GM18907 (cell line): ENCODE measurements at regions not wholly inside any gene's neighbourhood (a gene's known extent, or its start where the extent isn't known, plus 50 kb on each side); places are given as distances from the start of the nearest gene placed in this dataset.

Experiments used
- ATAC-seq: cut with Tn5 transposase; IDR thresholded peaks from one replicate; pipeline ENCODE4 v1.9.1; 2021; ENCODE audit warnings: mild to moderate bottlenecking, moderate library complexity; ENCODE audit not compliant: unreplicated experiment

GRCh38 chr11:19525714-19526113 is 186.9 kb upstream of the NAV2 start:
- no peak for ATAC-seq

DNA sequence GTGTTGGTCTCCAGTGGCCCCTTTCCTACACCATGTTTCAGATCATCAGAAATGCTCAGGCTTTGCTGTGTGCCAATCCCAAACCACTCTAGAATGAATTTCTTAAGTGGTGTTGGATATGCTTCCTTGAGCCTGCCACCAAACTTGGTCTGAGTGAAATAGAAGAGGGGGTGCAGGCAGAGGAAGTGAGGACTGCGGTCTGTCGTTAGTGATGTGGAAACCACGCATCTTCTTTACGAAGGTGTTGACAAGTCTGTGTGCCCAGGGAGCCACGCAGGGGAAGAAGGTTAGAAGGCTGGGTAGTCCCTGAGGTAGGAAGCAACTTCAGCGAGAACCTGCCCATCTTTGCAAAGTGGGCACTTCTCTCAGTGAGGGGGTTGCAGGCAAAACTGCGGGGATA is 187.4 kb upstream of the NAV2 start:
- ATAC-seq = peak; percentile 98

DNA sequence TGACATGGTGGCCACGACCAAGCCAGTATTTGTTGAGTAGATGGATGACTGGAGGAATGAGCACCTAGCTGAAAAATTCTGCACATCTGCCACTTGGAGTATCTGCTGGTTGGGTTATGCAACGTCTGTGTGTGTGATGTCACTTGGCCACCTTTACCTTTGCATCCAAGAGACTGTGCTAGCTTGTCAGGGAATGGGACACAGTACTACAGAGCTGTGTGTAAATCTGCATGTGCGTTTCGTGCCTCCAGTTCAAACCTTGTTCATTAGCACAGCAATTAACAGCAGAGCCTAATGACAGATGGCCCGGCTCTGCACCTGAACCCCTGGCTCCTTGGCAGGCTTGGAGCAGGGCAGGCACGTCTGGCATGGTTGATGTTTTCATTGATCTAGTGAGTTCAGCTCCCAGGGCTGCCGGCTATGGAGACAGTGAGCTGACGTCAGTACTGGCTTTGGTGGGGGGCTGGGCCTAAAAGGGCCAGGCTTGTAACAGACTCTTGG is 188.4 kb upstream of the NAV2 start:
- ATAC-seq = no peak

- no peak for ATAC-seq
Measured at GRCh38 chr11:19520681-19521080, 192.0 kb upstream of the NAV2 start.

DNA sequence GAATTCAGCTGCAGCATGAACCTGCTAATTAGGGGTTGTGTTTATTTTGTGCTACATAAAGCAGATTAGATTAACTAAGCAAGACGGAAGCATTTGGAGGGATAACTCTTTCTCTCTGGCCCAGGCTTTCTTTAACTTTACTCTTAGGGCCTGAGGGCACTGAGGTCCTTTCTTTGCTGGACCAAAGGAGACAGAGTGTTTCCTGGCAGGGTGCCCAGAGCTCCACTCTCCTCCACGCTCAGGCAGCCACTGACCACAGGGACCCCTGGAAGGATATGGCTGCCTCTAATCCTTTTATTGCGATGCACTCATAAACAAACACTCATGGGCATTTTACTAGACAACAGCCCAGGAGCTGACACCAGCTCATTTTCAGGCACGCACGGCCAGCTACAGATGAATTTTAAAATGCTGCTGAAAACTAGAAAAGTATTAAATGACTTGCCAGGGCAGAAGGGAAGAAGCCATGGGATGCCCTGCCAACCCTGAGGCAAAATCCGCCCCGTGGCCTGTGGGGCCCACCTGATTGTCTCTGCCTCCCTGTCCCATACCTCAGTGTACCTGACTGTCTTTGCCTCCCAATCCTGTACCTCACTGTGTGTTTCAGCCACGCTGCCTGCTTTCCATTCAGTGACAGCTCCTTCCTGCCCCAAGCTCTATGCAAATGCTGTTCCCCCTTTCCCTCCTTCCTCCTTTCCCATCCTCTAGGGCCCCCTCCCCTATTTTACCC is 192.6 kb upstream of the NAV2 start:
- ATAC-seq = no peak

DNA sequence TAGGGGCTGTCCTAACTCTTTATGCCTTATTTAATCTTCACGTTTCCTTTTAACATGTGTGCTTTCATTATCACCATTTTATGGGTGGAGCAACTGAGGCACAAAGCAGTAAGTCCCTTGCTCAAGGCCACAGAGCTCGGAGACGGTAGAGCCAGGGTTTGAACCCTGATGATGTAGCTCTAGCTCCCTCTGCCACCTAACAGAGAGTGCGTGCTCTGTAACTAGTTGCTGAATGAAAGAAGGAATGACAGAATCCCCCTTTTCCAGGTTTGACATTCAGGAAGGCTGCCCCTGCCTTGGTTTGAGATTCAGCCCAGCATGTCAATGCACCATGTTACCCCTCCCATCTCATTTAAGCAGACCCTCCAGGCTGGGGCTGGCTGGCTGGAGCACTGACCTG is 193.3 kb upstream of the NAV2 start:
- no peak for ATAC-seq

DNA sequence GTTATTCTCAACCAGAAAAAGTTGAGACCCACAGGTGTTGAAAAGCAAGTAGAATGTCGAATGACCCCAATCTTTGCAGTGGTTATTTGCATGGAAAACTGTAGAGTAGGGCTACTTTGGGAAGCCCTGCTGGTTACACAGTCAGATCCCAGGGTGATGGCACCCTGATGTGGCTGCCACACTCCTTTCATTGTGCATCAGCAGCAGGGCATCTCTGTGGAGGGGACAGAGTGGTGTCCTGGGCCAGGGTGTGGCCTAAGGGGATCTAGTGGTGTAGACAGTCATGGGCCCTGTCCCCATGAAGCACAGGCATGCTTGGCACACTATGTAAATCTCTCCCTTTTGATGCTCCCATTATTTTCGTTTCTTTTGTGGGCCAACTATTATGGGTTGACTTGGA is 199.4 kb upstream of the NAV2 start:
- no peak for ATAC-seq

DNA sequence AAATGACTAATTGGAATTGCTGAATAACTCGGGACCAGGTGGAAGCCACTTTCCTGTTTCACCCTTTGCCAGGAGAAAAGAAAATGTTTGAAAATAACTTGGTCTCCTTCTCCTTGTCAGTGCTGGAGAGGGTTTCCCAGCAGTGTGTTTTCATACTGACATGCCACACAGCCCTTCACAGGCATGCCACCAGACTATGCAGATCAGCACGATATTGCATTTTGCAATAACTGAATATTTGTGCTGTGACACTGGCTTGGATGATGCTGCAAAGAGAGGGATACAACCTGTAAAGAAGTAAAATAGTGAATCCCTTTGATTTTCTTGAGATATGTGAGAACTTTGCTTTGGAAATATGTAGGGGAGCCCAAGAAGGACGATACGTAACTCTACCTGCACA is 200.0 kb upstream of the NAV2 start:
- no peak for ATAC-seq

DNA sequence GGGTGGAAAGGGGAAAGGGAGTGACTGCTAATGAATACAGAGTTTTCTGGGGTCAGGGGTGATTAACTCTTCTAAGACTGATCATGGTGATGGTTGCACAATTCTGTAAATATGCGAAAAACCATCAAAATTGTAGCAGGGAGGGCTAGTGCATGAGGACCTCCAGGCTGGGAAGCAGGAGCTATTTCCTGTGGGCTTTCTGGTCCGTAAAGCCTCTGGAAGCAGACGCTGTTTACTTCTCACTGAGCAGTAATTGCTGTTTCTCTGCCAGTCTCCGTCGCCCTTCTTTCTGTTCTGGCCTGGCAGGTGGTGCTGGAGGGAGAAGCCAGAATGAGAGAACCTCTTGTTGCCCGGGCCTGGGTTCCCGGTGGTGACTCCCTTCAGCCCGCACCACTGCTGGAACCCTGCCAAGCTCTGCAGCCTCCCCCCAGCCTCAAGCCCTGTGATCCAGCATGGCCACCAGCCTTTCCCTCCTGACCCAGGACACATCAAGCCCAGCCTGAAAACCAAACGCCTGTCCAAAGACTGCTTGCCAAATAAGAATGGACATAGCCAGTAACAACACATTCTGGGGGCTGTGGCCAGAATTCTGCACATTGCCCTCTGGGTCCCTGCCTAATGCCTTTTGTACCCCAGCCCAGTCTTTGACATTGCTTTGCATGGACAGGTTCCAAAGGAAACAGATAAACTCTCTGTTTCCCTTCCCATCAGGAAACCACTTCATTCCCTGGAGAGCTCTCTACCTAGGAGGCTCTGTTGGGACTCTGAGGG is 201.0 kb upstream of the NAV2 start:
- no peak for ATAC-seq

GRCh38 chr11:19511066-19511412 is 201.6 kb upstream of the NAV2 start:
- ATAC-seq = no peak

DNA sequence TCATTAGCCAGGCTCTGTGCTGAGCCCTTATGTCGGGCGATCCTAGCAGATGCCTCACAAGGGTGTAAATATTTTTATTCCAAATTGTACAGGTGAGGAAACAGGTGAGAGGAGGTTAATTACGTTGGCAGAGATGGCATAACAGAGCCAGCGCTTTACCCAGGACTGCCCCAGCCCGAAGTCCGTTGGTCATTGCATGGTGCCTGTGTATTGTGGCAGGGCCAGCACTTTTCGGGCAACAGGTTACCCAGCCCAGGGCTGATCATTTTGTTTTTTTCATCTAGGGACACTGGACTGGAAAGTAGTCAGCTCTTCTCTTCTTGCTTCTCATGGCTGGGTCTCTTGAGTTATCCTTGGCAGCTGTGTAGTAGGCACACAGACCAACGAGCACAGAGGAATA is 202.2 kb upstream of the NAV2 start:
- no peak for ATAC-seq

GRCh38 chr11:19509215-19509614 is 203.4 kb upstream of the NAV2 start:
- ATAC-seq = no peak

DNA sequence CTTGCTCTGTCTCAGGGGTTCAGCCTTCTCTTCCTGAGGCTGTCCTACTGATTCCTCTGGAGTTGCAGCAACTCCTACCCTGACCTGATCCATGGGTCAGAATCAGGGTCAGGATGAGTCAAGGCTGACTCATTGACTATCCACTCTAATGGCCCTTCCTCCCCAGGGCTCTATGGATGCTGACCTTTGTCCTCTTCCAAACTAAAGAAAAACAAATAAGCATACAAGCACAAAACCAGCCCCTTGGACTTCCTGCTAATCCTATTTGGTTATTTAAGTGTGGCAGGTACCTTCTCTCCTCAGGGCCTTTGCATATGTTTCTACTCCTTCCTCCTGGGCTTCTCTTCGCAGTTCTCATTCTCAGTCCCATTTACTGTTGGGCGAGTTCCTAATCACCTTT is 204.5 kb upstream of the NAV2 start:
- no peak for ATAC-seq

DNA sequence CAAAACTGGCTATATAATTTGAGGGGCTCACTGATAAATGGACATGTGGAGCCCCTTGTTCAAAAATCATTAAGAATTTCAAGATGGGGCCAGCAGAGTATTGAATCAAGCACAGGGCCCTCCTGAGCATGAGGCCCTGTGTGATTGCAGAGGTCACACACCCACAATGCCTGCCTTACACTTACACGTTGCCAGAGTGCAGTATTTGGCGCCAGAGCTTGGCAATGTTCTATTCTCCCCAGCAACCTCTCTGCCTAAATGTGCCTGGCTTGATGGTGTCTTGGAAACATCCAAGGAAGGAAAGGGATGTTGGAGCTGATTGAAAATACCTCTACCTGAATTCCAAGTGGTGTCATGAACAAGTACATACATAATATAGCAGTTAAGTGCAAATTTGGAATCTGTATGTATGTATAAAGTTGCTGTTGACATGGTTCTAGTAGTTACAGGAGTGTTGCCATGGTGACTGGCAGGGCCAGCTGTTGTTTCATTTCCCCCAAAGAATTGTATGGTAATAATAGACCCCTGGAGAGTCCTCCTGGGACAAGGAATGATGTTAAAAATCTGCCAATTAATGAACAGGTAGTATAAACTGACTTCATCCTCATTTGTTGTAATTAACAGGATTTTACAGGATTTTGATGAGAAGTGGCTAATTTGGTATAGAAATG is 205.7 kb upstream of the NAV2 start:
- no peak for ATAC-seq

DNA sequence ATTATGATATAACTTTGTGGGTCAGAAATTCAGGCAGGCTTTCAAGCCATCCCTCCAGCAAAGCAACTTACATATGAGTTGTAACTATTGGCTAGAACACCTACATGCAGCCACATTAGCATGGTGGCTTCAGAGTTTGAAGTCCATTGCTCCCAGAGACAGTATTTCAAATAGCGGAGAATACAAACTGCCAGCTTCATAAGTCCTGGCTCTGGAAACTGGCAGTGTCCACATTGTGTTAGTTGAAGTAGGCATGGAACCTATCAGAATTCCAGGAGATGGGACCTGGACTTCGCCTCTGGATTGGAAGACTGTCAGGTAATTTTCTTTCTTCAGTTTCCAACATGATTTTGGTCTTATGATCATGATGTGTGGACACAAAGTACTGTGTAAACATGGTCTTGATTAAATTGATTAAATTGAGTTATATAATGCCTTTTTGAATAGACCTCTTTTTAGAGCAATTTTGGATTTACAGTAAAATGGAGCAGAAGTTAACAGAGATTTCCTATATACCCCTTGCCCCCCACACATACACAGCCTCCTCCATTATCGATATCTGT is 209.9 kb upstream of the NAV2 start:
- ATAC-seq = no peak

- ATAC-seq = no peak
Measured at GRCh38 chr11:19501631-19502030, 211.0 kb upstream of the NAV2 start.

DNA sequence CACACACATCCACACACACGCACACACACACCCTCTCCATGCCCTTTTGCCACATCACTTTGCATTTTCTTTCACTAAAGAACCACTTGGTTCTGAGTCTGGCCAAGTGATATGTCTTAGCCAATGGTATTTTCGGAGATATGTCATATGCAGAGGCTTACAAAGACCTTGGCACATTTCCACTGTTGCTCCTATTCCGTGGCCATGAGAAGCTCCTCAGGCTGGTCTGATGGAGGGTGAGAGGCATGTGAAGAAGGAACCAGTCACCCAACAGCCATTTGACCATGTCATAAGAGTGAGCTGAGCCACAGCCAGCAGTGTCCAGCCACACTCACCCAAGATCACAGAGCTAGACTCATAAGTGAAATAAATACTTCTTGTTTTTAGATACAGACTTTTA is 212.6 kb upstream of the NAV2 start:
- no peak for ATAC-seq

DNA sequence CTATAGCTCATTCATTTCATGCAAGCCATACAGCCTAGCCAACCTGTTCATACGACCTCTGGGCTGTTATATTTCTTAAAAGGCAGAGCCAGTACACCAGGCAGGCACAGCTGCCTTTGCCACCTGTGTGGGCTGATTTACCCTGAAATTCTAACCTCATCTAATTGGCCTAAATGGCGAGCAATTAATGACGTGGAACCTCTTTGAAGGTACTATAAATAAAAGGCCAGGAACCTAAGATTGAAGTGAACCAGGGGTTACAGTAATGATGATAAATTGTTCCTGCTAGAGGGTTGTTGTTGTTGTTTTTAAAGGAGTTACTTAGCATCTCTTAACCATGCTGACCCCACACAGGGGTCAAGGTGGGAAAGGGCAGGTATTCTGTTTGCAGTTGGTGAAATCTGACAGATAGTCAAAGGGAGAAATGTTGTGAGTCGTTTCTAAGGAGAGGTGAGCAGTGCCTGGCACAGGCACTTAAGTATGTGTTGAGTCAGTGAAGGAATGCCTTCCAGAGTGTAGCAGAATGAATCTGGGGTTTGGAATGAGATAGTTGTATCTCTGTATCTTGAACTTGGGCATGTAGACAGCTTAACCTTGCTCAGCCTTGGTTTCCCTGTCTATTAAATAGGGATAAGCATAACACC is 213.5 kb upstream of the NAV2 start:
- no peak for ATAC-seq

DNA sequence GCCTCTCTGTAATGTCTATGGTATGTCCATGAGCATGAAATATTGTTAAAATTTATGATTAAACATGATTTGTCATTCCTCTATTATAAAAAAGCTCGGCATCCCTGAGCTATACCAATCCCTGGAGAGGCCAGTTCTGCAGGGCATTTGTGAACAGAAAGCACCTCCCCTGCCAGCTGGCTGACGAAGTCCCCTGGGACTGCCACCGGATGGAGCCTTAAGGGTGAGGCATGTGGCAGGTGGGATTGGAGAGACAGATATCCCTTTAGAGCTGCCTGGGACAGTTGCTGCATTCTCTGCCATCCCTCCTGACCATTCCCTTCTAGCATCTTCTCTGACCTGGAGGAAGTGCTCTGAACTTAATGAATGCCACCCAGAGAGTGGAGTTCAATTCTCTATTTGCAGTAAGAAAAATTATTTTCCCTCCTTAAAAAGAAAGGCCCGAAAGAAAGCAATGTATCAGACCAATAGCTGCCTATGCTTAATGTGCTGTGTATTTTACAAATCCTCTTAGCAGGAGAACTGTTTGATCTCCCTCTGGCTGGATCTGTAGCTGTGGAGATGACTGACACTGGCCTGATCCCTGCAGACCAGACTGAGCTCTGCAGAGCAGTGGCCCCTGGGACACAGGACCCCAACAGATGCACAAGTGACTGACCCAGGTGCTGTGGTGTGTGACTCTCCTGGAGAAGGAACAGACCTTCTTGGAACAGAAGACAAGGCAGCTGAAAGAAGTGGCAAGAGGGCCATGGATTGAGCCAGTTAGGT is 219.0 kb upstream of the NAV2 start:
- ATAC-seq = no peak

DNA sequence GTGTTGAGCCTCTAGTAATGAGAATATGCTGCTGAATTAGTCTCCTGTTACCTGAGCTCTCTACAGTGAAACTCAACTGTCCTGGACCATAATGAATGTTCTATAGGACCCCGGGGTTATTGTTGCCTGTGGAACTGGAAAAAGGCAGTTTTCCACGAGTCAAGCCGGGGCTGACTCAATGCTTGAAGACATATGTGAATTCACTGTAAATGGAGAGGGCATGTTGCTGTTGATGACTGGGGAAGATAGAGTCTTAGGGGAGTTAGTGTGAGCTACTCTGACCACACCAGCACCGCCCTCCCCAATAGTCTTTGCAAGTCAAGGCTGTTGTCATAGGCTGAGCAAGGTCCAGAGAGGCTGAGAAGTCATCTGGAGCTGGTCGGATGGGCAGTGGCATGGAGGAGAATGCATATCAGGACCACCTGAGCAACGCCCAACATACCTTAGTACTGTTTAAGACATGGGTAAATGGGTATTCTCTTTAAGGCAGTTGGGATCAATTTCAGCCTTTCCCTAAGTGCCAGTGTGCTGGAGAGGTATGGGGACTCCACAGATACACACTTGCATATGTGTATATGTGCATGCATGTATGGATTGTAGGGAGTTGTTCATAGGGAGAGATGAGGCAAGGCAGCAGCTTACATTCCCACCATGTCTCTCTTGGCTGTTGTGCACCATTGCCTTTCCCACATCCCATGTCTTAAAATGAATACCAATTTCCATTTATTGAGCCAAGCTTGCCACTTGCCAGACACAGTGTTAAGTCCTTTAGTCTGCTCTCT is 230.1 kb upstream of the NAV2 start:
- ATAC-seq = no peak
